SK-N-MC (cell line): ENCODE measurements at regions not wholly inside any gene's neighbourhood (a gene's known extent, or its start where the extent isn't known, plus 50 kb on each side); places are given as distances from the start of the nearest gene placed in this dataset.

Source experiments
- EZH2 ChIP-seq: fragments of 200-600 bp; sonication (generic); IDR thresholded peaks from one replicate; pipeline ENCODE4 v1.6.1; 2017; ENCODE audit warnings: antibody characterized with exemption
- FOXP2 ChIP-seq: optimal IDR thresholded peaks from 2 replicates; pipeline ENCODE3; 2011; ENCODE audit warnings: mild to moderate bottlenecking, moderate library complexity; ENCODE audit not compliant: insufficient read depth; ENCODE audit errors: extremely low read length, control extremely low read depth
- POLR2AphosphoS5 ChIP-seq: IDR thresholded peaks from 2 replicates; pipeline ENCODE4 v1.6.1; 2012; ENCODE audit warnings: mild to moderate bottlenecking, low read depth, low read length, borderline replicate concordance

GRCh38 chr3:26847680-26848079, 225.1 kb downstream of the LRRC3B start:
- TF ChIP-seq POLR2AphosphoS5 (no peak), FOXP2 (no peak), EZH2 (no peak)
